GM19023 (cell line): ENCODE measurements at regions not wholly inside any gene's neighbourhood (a gene's known extent, or its start where the extent isn't known, plus 50 kb on each side); places are given as distances from the start of the nearest gene placed in this dataset.
A peak's percentile ranks its signal among the peaks of the same experiment; 100 is the strongest.
"Not testable (repeated sequence)": the region's sequence is repeated elsewhere in the genome, so short reads cannot be mapped to it uniquely, and the experiment has no call there.

Experiments
- ATAC-seq: cut with Tn5 transposase; IDR thresholded peaks from one replicate; pipeline ENCODE4 v1.9.1; 2021; ENCODE audit warnings: mild to moderate bottlenecking, moderate library complexity; ENCODE audit not compliant: unreplicated experiment

DNA sequence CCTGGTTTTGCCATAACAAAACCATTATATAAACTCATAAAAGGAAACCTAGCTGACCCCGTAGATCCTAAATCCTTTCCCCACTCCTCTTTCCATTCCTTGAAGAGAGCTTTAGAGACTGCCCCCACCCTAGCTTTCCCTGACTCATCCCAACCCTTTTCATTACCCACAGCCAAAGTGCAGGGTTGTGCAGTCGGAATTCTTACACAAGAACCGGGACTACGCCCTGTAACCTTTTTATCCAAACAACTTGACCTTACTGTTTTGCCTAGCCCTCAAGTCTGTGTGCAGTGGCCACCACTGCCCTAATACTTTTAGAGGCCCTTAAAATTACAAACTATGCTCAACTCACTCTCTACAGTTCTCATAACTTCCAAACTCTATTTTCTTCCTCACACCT, 116.0 kb upstream of the PTPN13 start:
- ATAC-seq = not testable (repeated sequence)

DNA sequence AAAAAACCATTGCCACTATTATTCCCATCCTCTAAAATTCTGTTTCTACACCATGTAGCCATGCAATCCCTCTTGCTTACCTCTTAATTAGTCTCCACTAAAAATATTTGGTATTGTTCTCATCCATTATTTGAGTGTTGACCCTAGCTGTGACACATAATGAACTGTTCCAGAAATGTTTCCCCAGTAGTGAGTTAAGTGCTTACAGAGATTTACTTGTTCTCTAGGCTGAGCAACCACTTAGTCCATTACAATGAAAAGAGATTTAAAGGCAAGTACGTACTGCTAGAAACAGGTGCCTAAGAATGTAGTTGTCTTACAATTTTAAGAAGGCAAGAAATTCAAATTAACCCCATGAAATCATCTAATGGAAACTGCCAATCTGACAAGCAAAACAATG, 112.7 kb upstream of the PTPN13 start:
- no peak for ATAC-seq

DNA sequence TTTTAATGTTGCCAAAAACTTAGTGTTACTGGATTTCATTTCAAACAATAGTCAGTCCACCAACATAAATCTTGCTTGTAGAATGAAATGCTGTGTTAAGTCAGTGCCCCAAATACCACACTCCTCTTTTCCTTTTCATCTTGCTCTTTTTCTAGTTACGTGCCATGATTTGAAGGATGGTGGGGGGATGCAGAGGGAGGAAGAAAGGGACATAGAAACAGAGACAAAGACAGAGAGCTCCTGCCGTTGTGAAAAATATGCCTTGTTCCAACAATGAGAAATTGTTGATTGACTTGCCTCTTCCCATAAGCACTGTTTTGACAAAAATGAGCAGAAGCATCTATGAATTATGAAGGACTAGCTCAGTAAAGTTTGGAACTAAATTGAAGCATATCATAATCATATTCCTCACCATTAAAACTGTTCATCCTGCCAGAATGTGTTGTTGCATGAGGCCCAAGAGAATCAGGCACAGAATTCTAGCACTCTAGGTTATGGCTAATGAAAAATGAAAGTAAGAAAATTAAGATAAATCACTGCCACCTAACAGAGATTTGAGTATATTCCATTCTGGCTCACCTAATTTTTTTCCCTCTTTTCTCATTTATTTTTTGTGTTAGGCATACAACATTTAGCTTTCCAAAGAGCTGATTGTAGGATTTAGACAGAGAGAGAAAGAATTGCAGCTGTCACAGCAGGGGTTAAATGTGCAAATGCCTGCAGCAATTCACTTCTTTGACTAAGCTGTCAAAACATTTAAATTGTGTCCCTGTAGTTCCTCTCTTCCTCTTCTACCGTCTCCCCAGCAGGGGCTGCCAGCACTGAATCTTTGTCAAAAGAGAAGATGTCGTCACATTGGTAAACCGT, 111.6 kb upstream of the PTPN13 start:
- no peak for ATAC-seq

DNA sequence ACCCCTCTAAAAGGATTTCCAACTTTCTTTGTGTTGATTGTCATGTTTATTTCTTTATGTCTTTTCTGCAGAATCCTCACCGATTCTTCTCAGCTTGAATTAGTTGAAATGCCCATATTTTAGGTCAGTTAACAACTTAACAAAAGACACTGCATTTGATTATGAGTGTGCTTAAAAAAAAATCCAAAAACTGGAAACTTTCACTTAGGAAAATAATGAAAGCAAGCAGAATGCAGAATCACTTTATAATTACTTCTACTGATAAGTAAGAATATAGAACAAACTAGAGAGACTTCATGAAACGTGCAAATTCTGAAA, 111.0 kb upstream of the PTPN13 start:
- no peak for ATAC-seq

DNA sequence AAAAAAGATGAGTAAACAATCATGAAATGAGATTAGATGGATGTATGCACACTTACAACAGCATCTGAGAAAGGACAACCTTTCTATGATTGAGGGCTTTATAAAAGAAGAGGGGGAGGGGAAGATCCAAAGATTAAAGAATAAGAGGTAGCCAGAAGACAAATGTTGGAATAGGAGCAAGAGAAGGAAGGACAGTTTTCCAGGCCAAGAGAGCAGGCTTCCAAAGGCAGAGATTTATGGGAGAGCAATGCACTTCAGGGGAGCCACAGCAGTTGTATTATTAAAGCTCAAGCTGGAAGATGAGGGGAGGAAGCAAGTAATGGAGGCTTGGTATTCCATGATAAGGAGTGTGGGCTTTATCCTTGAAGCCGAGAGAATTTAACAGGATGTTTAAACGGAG, 110.3 kb upstream of the PTPN13 start:
- ATAC-seq = no peak

- no peak for ATAC-seq
Measured at GRCh38 chr4:86484241-86484640, 109.9 kb upstream of the PTPN13 start.

DNA sequence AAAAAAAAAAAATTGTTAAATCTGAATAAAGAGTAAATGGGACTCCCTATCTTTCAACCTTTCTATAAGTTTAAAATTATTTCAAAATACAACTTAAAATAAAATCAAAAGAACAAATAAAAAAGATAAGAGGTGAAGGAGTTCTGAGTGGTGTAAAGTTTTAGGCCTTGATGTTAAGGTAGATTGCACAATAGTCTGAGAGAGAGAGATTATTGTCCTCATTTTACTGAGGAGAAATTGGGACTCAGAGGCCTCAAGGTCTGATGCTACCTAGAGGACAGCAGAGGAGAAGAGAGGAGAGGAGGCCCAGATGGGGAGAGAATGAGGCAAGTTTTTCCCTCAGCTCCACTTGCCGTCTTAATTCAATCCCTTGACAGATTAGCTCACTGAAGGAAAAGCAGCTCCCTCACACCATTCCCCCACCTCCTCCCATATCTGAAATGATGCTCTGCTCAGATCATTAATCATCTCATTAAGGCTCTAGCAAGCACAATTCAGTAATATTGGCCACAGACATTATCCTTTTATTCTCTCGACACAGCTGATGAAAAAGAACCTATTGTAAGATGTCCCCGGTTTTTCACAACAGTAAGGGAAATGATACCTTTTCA, 106.3 kb upstream of the PTPN13 start:
- ATAC-seq = no peak

DNA sequence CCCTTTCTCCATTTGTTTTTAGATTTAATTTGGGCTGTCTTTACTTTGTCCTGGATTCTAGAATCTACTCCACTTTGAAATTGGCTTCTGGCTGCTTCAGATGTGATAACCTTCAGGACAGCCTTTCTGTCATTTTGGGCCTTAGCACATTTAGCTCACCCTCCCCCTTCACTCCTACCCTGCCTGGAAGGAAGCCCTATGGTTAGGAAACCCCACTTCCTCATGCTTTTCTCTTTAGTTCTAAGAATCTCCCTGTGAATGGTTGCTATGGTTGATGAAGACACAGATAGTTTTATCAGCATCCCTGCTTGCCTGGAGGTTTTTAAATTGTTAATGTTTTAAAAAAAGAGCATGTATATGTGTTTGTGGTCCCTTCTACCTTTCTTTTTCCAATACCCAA, 100.7 kb upstream of the PTPN13 start:
- no peak for ATAC-seq

GRCh38 chr4:86496094-86497080, 97.7 kb upstream of the PTPN13 start:
- ATAC-seq = no peak

- no peak for ATAC-seq
Measured at GRCh38 chr4:86497131-86497530, 97.0 kb upstream of the PTPN13 start.

GRCh38 chr4:86497980-86498862, 95.9 kb upstream of the PTPN13 start:
- ATAC-seq = peak; percentile 91

- no peak for ATAC-seq
Measured at GRCh38 chr4:86498863-86499166, 95.3 kb upstream of the PTPN13 start.

DNA sequence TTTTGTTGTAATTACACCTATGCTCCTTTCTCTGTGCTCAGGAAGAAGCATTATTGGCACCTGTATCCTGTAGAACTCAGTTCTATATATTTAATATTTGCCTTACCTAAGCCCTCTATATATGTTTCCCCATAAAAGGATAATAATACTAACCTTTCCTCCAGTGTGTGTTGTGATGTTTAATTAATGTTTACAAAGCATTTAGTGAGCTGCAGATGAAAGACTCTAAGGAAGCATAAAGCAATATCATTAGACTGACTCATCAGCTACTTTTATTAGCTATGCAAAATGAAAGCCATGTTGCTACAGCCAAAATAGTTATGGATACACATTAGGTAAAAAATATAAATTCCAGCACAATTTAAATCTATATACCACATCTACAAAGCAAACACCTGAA, 93.6 kb upstream of the PTPN13 start:
- no peak for ATAC-seq

GRCh38 chr4:86502081-86502480, 92.0 kb upstream of the PTPN13 start:
- no peak for ATAC-seq

DNA sequence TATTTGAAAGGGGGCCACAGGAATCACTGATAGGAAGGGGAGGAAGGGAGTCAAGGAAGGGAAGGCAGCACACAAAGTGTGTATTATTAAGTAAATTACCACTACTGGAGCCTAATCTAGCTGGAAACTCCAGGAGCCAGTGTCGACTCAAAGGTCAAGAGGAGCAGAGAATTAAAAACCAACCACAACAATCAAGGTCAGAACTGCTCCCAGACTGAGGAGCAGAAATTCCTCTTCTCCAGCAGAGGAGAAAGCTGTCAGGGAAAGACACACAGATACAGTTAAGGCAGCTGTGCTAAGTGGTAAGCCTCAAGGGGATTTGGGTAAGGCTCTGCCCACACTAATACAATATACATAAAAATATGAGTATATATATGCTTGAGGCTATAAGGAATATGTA, 87.5 kb upstream of the PTPN13 start:
- ATAC-seq = no peak

- no peak for ATAC-seq
Measured at GRCh38 chr4:86508436-86508835, 85.7 kb upstream of the PTPN13 start.

GRCh38 chr4:86511590-86511989, 82.5 kb upstream of the PTPN13 start:
- no peak for ATAC-seq

DNA sequence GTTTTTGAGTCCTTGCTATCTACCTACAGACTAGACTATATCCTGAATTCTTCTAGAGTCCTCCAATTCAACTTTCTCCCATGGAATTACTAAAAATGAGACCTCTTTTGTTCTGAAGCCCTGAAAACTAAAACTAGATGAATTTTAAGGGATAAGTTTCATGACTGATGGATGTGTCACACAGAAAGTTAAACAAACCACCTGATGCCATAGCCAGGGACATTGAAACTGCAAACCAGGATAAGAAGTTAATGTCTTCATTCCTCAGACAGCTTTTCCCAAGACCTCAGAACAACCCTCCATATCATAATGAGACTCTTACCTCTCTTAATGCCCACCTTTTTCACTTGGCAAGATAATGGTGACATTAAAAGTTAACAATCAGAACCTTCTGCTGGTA, 81.5 kb upstream of the PTPN13 start:
- no peak for ATAC-seq

GRCh38 chr4:86515963-86516362, 78.2 kb upstream of the PTPN13 start:
- not testable (repeated sequence) for ATAC-seq

DNA sequence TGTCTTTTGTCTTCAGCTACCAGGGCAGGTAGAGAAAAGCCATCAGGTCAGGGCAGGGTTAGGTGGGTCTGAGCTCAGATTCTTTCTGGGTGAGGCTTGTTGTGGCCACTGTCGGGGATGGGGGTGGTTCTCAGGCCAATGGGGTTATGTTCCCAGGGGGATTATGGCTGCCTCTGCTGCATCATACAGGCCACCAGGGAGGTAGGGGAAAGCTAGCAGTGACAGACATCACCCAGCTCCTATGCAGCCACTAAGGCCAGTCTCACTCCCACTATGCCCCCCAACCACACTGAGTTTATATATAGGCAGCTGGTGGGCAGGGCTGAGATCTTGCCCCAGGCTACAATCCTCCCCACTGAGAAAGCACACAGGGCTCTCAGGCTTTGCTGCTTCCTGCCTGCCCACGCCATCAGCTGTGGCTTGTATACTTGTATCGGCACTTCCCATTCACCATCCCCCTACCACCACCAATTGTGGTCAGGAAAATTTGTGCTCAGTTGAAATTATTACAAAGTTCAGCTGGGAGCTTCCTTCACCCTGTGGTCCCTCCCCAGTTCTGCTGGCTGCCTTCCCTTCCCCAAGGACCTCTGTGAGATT, 72.6 kb upstream of the PTPN13 start:
- no peak for ATAC-seq
